ENCODE measurements at regions not wholly inside any gene's neighbourhood (a gene's known extent, or its start where the extent isn't known, plus 50 kb on each side); places are given as distances from the start of the nearest gene placed in this dataset.

- H3K4me1 Mint-ChIP-seq: peaks cover 0 to 4% (median 0%) of the 10 kb centered on the region in 7 donors
- Histone ChIP-seq H3K36me3 (ENCODE audit: control insufficient read depth in 2 of 3, insufficient read depth in 3 of 3, low read length in 3 of 3) (no peaks in the 10 kb centered on the region), H3K4me3 (ENCODE audit: low read length) (no peak overlapping the region), H3K9me3 (ENCODE audit: control insufficient read depth in 2 of 3, low read length in 3 of 3) (no peaks in the 10 kb centered on the region), H3K27ac (ENCODE audit: low read depth, low read length) (no peak overlapping the region), H3K4me1 (ENCODE audit: control insufficient read depth in 2 of 2, insufficient read depth in 2 of 2, low read length in 2 of 2) (no peaks in the 10 kb centered on the region), H3K27me3 (ENCODE audit: control insufficient read depth in 2 of 2, insufficient read depth in 2 of 2, low read length in 2 of 2) (peaks cover 0 to 2% of the 10 kb centered on the region in 2 donors)
- peaks cover 0 to 4% (median 0%) of the 10 kb centered on the region in 5 donors for H3K36me3 Mint-ChIP-seq
- peaks cover 4 to 38% (median 35%) of the 10 kb centered on the region in 5 donors for H3K27me3 Mint-ChIP-seq
- no peak overlapping the region for H3K4me3 Mint-ChIP-seq
- POLR2A ChIA-PET: no interaction called here
- no peak overlapping the region for H3K27ac Mint-ChIP-seq
- peaks cover 0 to 10% (median 0%) of the 10 kb centered on the region in 11 donors for H3K9me3 Mint-ChIP-seq
- intact Hi-C loops (cut with micrococcal nuclease): no loop called here
- CTCF ChIA-PET: no interaction called here
- no peak for DNase-seq
- no peak for ATAC-seq
Observed at GRCh38 chr20:63065911-63066310, 59.1 kb upstream of the BHLHE23 start.

DNA sequence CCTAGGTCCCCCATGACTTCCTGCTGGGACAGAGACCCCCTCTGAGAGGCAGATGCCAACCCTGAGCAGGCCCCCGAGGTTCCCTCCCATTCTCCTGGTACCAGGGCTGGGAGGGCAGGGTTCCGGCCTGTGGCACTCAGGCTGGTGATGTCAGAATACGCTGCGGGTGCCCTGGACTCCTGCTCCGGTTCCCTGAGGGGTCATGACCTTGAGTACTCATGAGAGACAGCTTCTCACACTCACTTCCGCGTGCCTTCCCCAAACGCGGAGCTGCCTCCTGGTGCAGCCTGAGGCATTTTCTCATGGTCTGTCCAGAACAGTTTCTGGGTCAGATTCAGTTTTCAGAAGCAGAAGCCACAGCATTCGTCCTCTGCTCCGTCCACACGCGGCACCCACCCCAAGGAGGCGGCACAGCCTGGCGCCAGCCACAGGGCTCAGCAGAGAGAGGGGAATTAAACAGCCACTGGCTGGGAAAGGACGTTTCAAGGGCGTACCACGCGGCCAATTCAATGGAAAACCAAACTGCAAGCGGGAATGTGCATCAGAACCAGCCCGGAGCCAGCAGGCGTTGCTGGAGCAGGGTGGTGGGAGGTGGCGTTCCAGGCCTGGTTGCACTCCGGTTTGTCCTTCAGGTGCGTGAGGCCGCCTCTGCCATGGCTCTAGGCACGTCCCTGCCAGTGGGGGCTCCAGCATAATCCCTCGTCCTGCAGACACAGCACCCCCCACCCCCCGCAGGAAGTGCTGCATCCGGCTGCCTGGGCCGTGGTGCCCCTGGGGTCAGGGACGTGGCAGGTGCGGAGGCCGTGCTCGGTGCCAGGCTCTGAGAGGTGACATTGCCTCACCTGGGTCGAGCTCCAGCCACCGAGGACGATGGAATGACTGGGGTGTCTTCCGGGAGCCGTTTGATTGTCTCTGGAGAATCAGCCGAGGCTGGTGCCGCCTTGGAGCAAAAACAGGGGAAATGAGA is 58.3 kb upstream of the BHLHE23 start:
- peaks cover 0 to 3% of the 10 kb centered on the region in 2 donors for H3K27me3 ChIP-seq (ENCODE audit: control insufficient read depth in 2 of 2, insufficient read depth in 2 of 2, low read length in 2 of 2)
- no peak overlapping the region for H3K27ac Mint-ChIP-seq
- ATAC-seq (no peak), DNase-seq (no peak)
- ChIA-PET CTCF (no interaction called here), POLR2A (no interaction called here)
- no peaks in the 10 kb centered on the region for H3K36me3 ChIP-seq (ENCODE audit: control insufficient read depth in 2 of 3, insufficient read depth in 3 of 3, low read length in 3 of 3)
- peaks cover 0 to 10% (median 0%) of the 10 kb centered on the region in 11 donors for H3K9me3 Mint-ChIP-seq
- H3K4me1 Mint-ChIP-seq: no peaks in the 10 kb centered on the region
- no peak overlapping the region for H3K4me3 Mint-ChIP-seq
- no peak overlapping the region for H3K27ac ChIP-seq (ENCODE audit: low read depth, low read length)
- H3K9me3 ChIP-seq (ENCODE audit: control insufficient read depth in 2 of 3, low read length in 3 of 3): no peaks in the 10 kb centered on the region
- H3K4me1 ChIP-seq (ENCODE audit: control insufficient read depth in 2 of 2, insufficient read depth in 2 of 2, low read length in 2 of 2): no peaks in the 10 kb centered on the region
- no peak overlapping the region for H3K4me3 ChIP-seq (ENCODE audit: low read length)
- intact Hi-C loops (cut with micrococcal nuclease): no loop called here
- peaks cover 0 to 4% (median 0%) of the 10 kb centered on the region in 5 donors for H3K36me3 Mint-ChIP-seq
- H3K27me3 Mint-ChIP-seq: peaks cover 0 to 32% (median 27%) of the 10 kb centered on the region in 5 donors

- DNase-seq (no peak), ATAC-seq (no peak)
- intact Hi-C loops (cut with micrococcal nuclease): no loop called here
- no peak overlapping the region for H3K27ac Mint-ChIP-seq
- peaks cover 0 to 10% (median 0%) of the 10 kb centered on the region in 11 donors for H3K9me3 Mint-ChIP-seq
- ChIA-PET CTCF (no interaction called here), POLR2A (no interaction called here)
- no peak overlapping the region for H3K4me3 Mint-ChIP-seq
- H3K27ac ChIP-seq (ENCODE audit: low read depth, low read length): no peak overlapping the region
- H3K27me3 Mint-ChIP-seq: peaks cover 0 to 30% (median 29%) of the 10 kb centered on the region in 5 donors
- H3K4me1 Mint-ChIP-seq: no peaks in the 10 kb centered on the region
- H3K4me3 ChIP-seq (ENCODE audit: low read length): no peak overlapping the region
- no peaks in the 10 kb centered on the region for H3K36me3 ChIP-seq (ENCODE audit: control insufficient read depth in 2 of 3, insufficient read depth in 3 of 3, low read length in 3 of 3)
- H3K4me1 ChIP-seq (ENCODE audit: control insufficient read depth in 2 of 2, insufficient read depth in 2 of 2, low read length in 2 of 2): no peaks in the 10 kb centered on the region
- peaks cover 0 to 3% of the 10 kb centered on the region in 2 donors for H3K27me3 ChIP-seq (ENCODE audit: control insufficient read depth in 2 of 2, insufficient read depth in 2 of 2, low read length in 2 of 2)
- no peaks in the 10 kb centered on the region for H3K9me3 ChIP-seq (ENCODE audit: control insufficient read depth in 2 of 3, low read length in 3 of 3)
- peaks cover 0 to 4% (median 0%) of the 10 kb centered on the region in 5 donors for H3K36me3 Mint-ChIP-seq
Observed at GRCh38 chr20:63064310-63064709, 57.5 kb upstream of the BHLHE23 start.

- peaks cover 0 to 3% of the 10 kb centered on the region in 2 donors for H3K27me3 ChIP-seq (ENCODE audit: control insufficient read depth in 2 of 2, insufficient read depth in 2 of 2, low read length in 2 of 2)
- Mint-ChIP-seq H3K27me3 (peaks cover 0 to 32% (median 27%) of the 10 kb centered on the region in 5 donors), H3K4me3 (no peak overlapping the region), H3K9me3 (peaks cover 0 to 10% (median 0%) of the 10 kb centered on the region in 11 donors), H3K27ac (peak overlapping the region in 1 of 9 donors; percentile 46), H3K36me3 (peaks cover 0 to 4% (median 0%) of the 10 kb centered on the region in 5 donors), H3K4me1 (no peaks in the 10 kb centered on the region)
- no peak overlapping the region for H3K27ac ChIP-seq (ENCODE audit: low read depth, low read length)
- no peaks in the 10 kb centered on the region for H3K4me1 ChIP-seq (ENCODE audit: control insufficient read depth in 2 of 2, insufficient read depth in 2 of 2, low read length in 2 of 2)
- no peaks in the 10 kb centered on the region for H3K9me3 ChIP-seq (ENCODE audit: control insufficient read depth in 2 of 3, low read length in 3 of 3)
- intact Hi-C loops (cut with micrococcal nuclease): no loop called here
- H3K36me3 ChIP-seq (ENCODE audit: control insufficient read depth in 2 of 3, insufficient read depth in 3 of 3, low read length in 3 of 3): no peaks in the 10 kb centered on the region
- ChIA-PET POLR2A (interaction anchor here (0.6 kb wide), 1 partner anchor 16 kb away, joined by 4 read pairs; no protein-coding TSS in a partner anchor), CTCF (no interaction called here)
- ATAC-seq: no peak
- H3K4me3 ChIP-seq (ENCODE audit: low read length): no peak overlapping the region
- no peak for DNase-seq
Observed at GRCh38 chr20:63062188-63063140, 55.7 kb upstream of the BHLHE23 start.

- Histone ChIP-seq H3K4me1 (ENCODE audit: control insufficient read depth in 2 of 2, insufficient read depth in 2 of 2, low read length in 2 of 2) (no peaks in the 10 kb centered on the region), H3K27me3 (ENCODE audit: control insufficient read depth in 2 of 2, insufficient read depth in 2 of 2, low read length in 2 of 2) (peaks cover 0 to 3% of the 10 kb centered on the region in 2 donors), H3K4me3 (ENCODE audit: low read length) (no peak overlapping the region), H3K9me3 (ENCODE audit: control insufficient read depth in 2 of 3, low read length in 3 of 3) (no peaks in the 10 kb centered on the region), H3K36me3 (ENCODE audit: control insufficient read depth in 2 of 3, insufficient read depth in 3 of 3, low read length in 3 of 3) (no peaks in the 10 kb centered on the region), H3K27ac (ENCODE audit: low read depth, low read length) (no peak overlapping the region)
- no peak overlapping the region for H3K27ac Mint-ChIP-seq
- ATAC-seq: no peak
- CTCF ChIA-PET: no interaction called here
- no peak overlapping the region for H3K4me3 Mint-ChIP-seq
- H3K9me3 Mint-ChIP-seq: peaks cover 0 to 10% (median 0%) of the 10 kb centered on the region in 11 donors
- peaks cover 0 to 24% (median 22%) of the 10 kb centered on the region in 5 donors for H3K27me3 Mint-ChIP-seq
- no peaks in the 10 kb centered on the region for H3K4me1 Mint-ChIP-seq
- DNase-seq: no peak
- intact Hi-C loops (cut with micrococcal nuclease): no loop called here
- POLR2A ChIA-PET: no interaction called here
- H3K36me3 Mint-ChIP-seq: peaks cover 0 to 4% (median 0%) of the 10 kb centered on the region in 5 donors
Observed at GRCh38 chr20:63061771-63062100, 55.0 kb upstream of the BHLHE23 start.

- Mint-ChIP-seq H3K27ac (peak overlapping the region in 1 of 9 donors; percentile 17), H3K4me3 (no peak overlapping the region), H3K36me3 (peaks cover 0 to 4% (median 0%) of the 10 kb centered on the region in 5 donors), H3K27me3 (peaks cover 0 to 23% (median 19%) of the 10 kb centered on the region in 5 donors), H3K4me1 (peaks cover 0 to 2% (median 0%) of the 10 kb centered on the region in 7 donors), H3K9me3 (peaks cover 0 to 10% (median 0%) of the 10 kb centered on the region in 11 donors)
- no peak overlapping the region for H3K27ac ChIP-seq (ENCODE audit: low read depth, low read length)
- no peak overlapping the region for H3K4me3 ChIP-seq (ENCODE audit: low read length)
- peaks cover 0 to 3% of the 10 kb centered on the region in 2 donors for H3K27me3 ChIP-seq (ENCODE audit: control insufficient read depth in 2 of 2, insufficient read depth in 2 of 2, low read length in 2 of 2)
- H3K36me3 ChIP-seq (ENCODE audit: control insufficient read depth in 2 of 3, insufficient read depth in 3 of 3, low read length in 3 of 3): no peaks in the 10 kb centered on the region
- ChIA-PET POLR2A (no interaction called here), CTCF (no interaction called here)
- H3K4me1 ChIP-seq (ENCODE audit: control insufficient read depth in 2 of 2, insufficient read depth in 2 of 2, low read length in 2 of 2): no peaks in the 10 kb centered on the region
- ATAC-seq: no peak
- no peak for DNase-seq
- H3K9me3 ChIP-seq (ENCODE audit: control insufficient read depth in 2 of 3, low read length in 3 of 3): no peaks in the 10 kb centered on the region
- intact Hi-C loops (cut with micrococcal nuclease): no loop called here
Observed at GRCh38 chr20:63061051-63061770, 54.4 kb upstream of the BHLHE23 start.

Measured in naive thymus-derived CD4-positive, alpha-beta T cell (primary cell).